ENCODE measurements at regions not wholly inside any gene's neighbourhood (a gene's known extent, or its start where the extent isn't known, plus 50 kb on each side); places are given as distances from the start of the nearest gene placed in this dataset.

DNA sequence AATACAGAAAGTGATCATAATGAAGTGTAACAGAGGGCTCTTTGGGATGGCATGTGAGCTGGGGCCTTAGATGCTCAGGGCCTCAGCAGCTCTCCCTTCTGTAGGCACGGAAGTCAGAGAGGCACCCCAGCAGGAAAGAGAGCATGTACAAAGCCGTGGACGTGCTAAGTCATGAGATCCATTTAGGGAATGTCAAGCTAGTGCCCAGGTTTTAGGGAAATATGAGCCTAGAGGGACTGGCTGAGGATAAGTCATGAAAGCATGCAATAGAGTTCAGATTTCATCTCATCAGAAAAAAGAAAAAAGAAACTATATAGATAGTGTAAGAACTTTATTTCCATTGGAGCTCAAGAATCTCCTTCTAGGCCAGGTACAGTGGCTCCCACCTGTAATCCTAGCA, 379.5 kb upstream of the KLF4 start:
- TF ChIP-seq, protein P1, sequence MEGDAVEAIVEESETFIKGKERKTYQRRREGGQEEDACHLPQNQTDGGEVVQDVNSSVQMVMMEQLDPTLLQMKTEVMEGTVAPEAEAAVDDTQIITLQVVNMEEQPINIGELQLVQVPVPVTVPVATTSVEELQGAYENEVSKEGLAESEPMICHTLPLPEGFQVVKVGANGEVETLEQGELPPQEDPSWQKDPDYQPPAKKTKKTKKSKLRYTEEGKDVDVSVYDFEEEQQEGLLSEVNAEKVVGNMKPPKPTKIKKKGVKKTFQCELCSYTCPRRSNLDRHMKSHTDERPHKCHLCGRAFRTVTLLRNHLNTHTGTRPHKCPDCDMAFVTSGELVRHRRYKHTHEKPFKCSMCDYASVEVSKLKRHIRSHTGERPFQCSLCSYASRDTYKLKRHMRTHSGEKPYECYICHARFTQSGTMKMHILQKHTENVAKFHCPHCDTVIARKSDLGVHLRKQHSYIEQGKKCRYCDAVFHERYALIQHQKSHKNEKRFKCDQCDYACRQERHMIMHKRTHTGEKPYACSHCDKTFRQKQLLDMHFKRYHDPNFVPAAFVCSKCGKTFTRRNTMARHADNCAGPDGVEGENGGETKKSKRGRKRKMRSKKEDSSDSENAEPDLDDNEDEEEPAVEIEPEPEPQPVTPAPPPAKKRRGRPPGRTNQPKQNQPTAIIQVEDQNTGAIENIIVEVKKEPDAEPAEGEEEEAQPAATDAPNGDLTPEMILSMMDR (conservative IDR thresholded peaks at IDR 0.05; ENCODE audit: low read depth, low read length), result no peak
- Histone ChIP-seq H3K4me2 (no peak overlapping the region), H3K79me2 (ENCODE audit: insufficient read depth, low read depth) (no peaks in the 10 kb centered on the region)

DNA sequence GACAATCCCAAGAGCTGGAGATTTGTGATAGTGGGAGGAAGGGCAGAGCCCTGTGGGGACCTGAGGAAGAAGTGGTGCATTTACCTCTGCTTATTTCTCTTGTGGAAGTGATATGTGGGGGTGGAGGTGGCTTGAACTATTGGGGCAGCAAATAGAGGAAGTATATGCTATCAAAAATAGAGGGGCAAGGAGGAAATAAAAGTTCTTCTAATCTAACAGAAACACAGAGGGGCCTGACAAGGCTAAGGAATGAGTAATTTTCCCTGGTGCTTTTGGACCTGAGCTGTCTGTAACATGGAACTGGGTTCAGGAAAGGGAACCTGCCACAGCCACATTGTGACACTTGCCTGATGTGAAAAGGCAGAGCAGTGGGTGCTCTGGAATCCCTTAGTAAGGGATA, 378.6 kb upstream of the KLF4 start:
- Histone ChIP-seq H3K9ac (no peak overlapping the region), H3K36me3 (ENCODE audit: insufficient read depth) (no peaks in the 10 kb centered on the region), H3K4me1 (ENCODE audit: low read depth, poor library complexity, severe bottlenecking) (no peaks in the 10 kb centered on the region), H3K27ac (no peak overlapping the region), H4K20me1 (ENCODE audit: insufficient read depth) (no peaks in the 10 kb centered on the region), H3K79me2 (ENCODE audit: insufficient read depth, low read depth) (no peaks in the 10 kb centered on the region), H3K4me2 (no peak overlapping the region), H3K4me3 (IDR thresholded peaks at IDR 0.05; ENCODE audit: insufficient read depth, low read depth, low read length) (no peak overlapping the region), H2AFZ (ENCODE audit: low read depth) (no peak overlapping the region), H3K27me3 (ENCODE audit: insufficient read depth, low read depth) (no peaks in the 10 kb centered on the region)
- TF ChIP-seq, protein P1 (conservative IDR thresholded peaks at IDR 0.05; ENCODE audit: low read depth, low read length), result no peak

More for the DNA sequence above, 379.5 kb upstream of the KLF4 start:
- no peak overlapping the region for H3K27ac ChIP-seq
- H4K20me1 ChIP-seq (ENCODE audit: insufficient read depth), result no peaks in the 10 kb centered on the region
- no peak overlapping the region for H2AFZ ChIP-seq (ENCODE audit: low read depth)
- H3K27me3 ChIP-seq (ENCODE audit: insufficient read depth, low read depth), result no peaks in the 10 kb centered on the region
- H3K4me1 ChIP-seq (ENCODE audit: low read depth, poor library complexity, severe bottlenecking), result no peaks in the 10 kb centered on the region
- H3K9ac ChIP-seq, result no peak overlapping the region
- H3K4me3 ChIP-seq (IDR thresholded peaks at IDR 0.05; ENCODE audit: insufficient read depth, low read depth, low read length), result no peak overlapping the region
- no peaks in the 10 kb centered on the region for H3K36me3 ChIP-seq (ENCODE audit: insufficient read depth)

DNA sequence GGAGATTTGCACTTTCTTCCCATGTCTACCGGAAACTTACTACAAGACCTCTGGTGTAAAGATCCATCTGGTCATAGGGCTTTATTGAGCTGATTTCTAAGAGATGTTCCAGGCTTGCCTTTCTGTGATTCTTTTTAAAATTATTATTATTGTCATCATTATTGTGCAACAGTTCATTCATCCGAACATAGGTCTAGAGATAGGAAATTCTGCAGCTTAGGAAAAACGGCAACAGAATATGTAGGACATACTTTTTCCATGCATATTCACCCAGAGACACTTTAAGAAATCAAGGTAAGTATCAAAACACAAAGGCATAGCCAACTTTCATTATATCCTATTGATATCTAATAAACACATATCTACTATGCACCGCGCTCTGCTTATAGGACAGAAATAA, 378.2 kb upstream of the KLF4 start:
- no peak overlapping the region for H3K4me3 ChIP-seq (IDR thresholded peaks at IDR 0.05; ENCODE audit: insufficient read depth, low read depth, low read length)
- no peaks in the 10 kb centered on the region for H3K27me3 ChIP-seq (ENCODE audit: insufficient read depth, low read depth)
- H3K36me3 ChIP-seq (ENCODE audit: insufficient read depth), result no peaks in the 10 kb centered on the region
- H3K27ac ChIP-seq, result no peak overlapping the region
- H2AFZ ChIP-seq (ENCODE audit: low read depth), result no peak overlapping the region
- no peaks in the 10 kb centered on the region for H3K4me1 ChIP-seq (ENCODE audit: low read depth, poor library complexity, severe bottlenecking)
- H3K9ac ChIP-seq, result no peak overlapping the region
- H3K4me2 ChIP-seq, result no peak overlapping the region
- TF ChIP-seq, protein P1 (conservative IDR thresholded peaks at IDR 0.05; ENCODE audit: low read depth, low read length), result no peak
- no peaks in the 10 kb centered on the region for H3K79me2 ChIP-seq (ENCODE audit: insufficient read depth, low read depth)
- H4K20me1 ChIP-seq (ENCODE audit: insufficient read depth), result no peaks in the 10 kb centered on the region

DNA sequence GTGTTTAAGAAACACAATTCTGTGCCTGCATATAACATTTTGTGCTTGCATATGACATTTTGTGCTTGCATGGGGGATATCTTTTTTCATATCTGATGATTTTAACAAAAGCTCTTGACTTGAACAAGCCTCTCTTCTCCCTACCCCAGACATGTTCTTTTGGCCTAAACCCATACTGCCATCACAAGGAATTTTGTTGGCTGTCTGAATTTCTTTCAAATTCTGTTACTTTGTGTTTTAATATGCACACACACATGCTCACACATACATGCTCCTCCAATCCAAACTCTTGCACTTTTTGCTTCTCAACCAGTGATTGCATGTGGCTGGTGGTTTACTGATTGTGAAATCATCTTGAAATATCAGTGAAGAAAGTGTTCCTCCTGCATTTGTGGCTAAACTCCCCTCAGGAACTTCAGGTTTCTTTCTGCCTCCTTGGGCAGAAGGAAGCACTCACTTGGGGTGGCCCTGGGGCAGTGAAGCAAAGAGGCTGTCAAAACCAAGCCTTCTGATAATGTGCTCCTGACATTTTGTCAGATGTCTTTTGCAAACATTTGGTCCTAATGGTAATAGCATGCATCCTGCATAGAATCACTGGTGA, 377.2 kb upstream of the KLF4 start:
- no peaks in the 10 kb centered on the region for H3K79me2 ChIP-seq (ENCODE audit: insufficient read depth, low read depth)
- H4K20me1 ChIP-seq (ENCODE audit: insufficient read depth), result no peaks in the 10 kb centered on the region
- H3K27me3 ChIP-seq (ENCODE audit: insufficient read depth, low read depth), result no peaks in the 10 kb centered on the region
- H2AFZ ChIP-seq (ENCODE audit: low read depth), result no peak overlapping the region
- H3K4me1 ChIP-seq (ENCODE audit: low read depth, poor library complexity, severe bottlenecking), result no peaks in the 10 kb centered on the region
- no peak overlapping the region for H3K27ac ChIP-seq
- H3K4me3 ChIP-seq (IDR thresholded peaks at IDR 0.05; ENCODE audit: insufficient read depth, low read depth, low read length), result no peak overlapping the region
- no peaks in the 10 kb centered on the region for H3K36me3 ChIP-seq (ENCODE audit: insufficient read depth)
- no peak overlapping the region for H3K9ac ChIP-seq
- TF ChIP-seq, protein P1 (conservative IDR thresholded peaks at IDR 0.05; ENCODE audit: low read depth, low read length), result no peak
- H3K4me2 ChIP-seq, result no peak overlapping the region

Measured in KMS-11 (cell line).